Tibial artery (tissue), 4 donors: ENCODE measurements at regions not wholly inside any gene's neighbourhood (a gene's known extent, or its start where the extent isn't known, plus 50 kb on each side); places are given as distances from the start of the nearest gene placed in this dataset.

Experiments used
- DNase-seq, 2 donors: peaks; one replicate each; pipeline ENCODE4 v3.0.0-alpha.2; 2019
- H3K27ac ChIP-seq, 2 donors: fragments of 200-600 bp; sonication (generic) in 1 of 2; 1 replicate in 1 of 2; 2 replicates in 1 of 2; pipeline ENCODE4 v1.5.1; 2018 to 2019; ENCODE audit warnings: mild to moderate bottlenecking in 1 of 2
- H3K27me3 ChIP-seq, 2 donors: fragments of 200-600 bp; sonication (generic) in 1 of 2; one replicate each; pipeline versions ENCODE4 v1.5.1 to v1.6.0; 2016 to 2019
- H3K36me3 ChIP-seq, 3 donors: fragments of 200-600 bp; sonication (generic) in 2 of 3; one replicate each; pipeline ENCODE4 v1.5.1; 2016 to 2019; ENCODE audit warnings: mild to moderate bottlenecking in 2 of 3
- H3K4me1 ChIP-seq, 4 donors: fragments of 200-600 bp; sonication (generic) in 2 of 4; 1 replicate in 3 of 4; 2 replicates in 1 of 4; pipeline ENCODE4 v1.5.1; 2016 to 2019
- H3K4me3 ChIP-seq, 2 donors: fragments of 200-600 bp; sonication (generic) in 1 of 2; 1 replicate in 1 of 2; 2 replicates in 1 of 2; pipeline ENCODE4 v1.5.1; 2018 to 2019; ENCODE audit warnings: mild to moderate bottlenecking in 2 of 2
- H3K9me3 ChIP-seq, 3 donors: fragments of 200-600 bp; sonication (generic) in 1 of 3; one replicate each; pipeline ENCODE4 v1.5.1; 2016 to 2019
- CTCF ChIP-seq, 2 experiments: fragments of 200-600 bp in 1 of 2; fragments of 450-650 bp in 1 of 2; IDR thresholded peaks; one replicate each; pipeline ENCODE4 v1.5.1; 2017 to 2019; ENCODE audit warnings: antibody characterized with exemption in 2 of 2, mild to moderate bottlenecking in 1 of 2, moderate library complexity in 1 of 2
- intact Hi-C: fragments of 100-400 bp; cut with DNase I; formaldehyde crosslinking; loops from one replicate; pipeline ENCODE4 v1.15.0; 2023; ENCODE audit warnings: low total_unique reads

DNA sequence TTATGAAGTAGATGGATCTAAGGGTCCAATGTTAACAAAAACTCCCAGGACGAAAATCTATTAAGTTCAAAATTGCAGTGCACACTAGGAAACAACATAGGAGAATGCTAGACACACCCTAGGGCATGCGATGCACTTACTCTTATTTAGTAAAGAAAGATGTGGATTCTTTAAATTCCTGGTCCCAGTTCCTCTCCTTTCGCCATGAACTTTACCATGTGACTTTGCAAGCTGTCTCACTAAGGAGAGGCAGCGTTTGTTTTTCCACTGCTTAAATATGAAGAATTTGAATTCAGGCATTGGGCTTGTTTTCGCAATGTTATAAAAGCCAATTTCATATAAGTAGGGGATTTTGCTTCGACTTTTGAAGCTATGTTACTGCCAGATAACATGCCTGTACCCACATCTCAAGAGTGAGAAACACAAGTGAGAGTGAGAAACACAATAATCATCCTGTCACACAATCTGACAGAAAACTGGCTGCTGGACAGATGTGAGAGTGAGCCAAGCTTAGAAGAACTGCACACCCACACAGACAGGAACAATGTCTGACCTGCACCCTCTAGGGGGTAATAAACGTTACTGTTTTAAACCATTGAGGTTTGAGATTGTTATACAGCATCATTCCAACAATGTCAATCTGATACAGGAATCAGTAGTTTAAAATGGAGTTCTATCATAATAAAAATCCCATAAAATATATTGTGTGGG, 1308.4 kb downstream of the SLITRK5 start:
- no peak for TF ChIP-seq CTCF (IDR thresholded peaks at IDR 0.05)
- no peak overlapping the region for H3K27ac ChIP-seq
- intact Hi-C loops = no loop called here
- no peaks in the 10 kb centered on the region for H3K9me3 ChIP-seq
- H3K27me3 ChIP-seq = no peaks in the 10 kb centered on the region
- H3K4me3 ChIP-seq = no peak overlapping the region
- no peak for DNase-seq
- H3K36me3 ChIP-seq = no peaks in the 10 kb centered on the region
- no peaks in the 10 kb centered on the region for H3K4me1 ChIP-seq

- no peak for TF ChIP-seq CTCF (IDR thresholded peaks at IDR 0.05)
- no peak overlapping the region for H3K27ac ChIP-seq
- no peaks in the 10 kb centered on the region for H3K27me3 ChIP-seq
- H3K4me3 ChIP-seq = no peak overlapping the region
- no peaks in the 10 kb centered on the region for H3K36me3 ChIP-seq
- no peak for DNase-seq
- intact Hi-C loops = no loop called here
- H3K9me3 ChIP-seq = no peaks in the 10 kb centered on the region
- no peaks in the 10 kb centered on the region for H3K4me1 ChIP-seq
Observed at GRCh38 chr13:89003656-89004055, 1332.5 kb downstream of the SLITRK5 start.

DNA sequence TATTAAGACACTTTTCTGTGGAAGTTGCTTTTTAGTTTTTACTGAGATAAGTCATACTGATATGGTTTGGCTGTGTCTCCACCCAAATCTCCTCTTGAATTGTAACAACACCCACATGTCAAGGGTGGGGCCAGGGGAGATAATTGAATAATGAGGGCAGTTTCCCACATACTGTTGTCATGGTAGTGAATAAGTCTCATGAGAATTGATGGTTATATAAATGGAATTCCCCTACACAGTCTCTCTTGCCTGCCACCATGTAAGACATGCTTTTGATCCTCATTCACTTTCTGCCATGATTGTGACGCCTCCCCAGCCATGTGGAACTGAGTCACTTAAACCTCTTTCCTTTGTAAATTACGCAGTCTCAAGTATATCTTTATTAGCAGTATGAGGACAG, 1340.4 kb downstream of the SLITRK5 start:
- intact Hi-C loops = no loop called here
- no peak for DNase-seq
- no peak overlapping the region for H3K4me3 ChIP-seq
- no peaks in the 10 kb centered on the region for H3K27me3 ChIP-seq
- H3K36me3 ChIP-seq = no peaks in the 10 kb centered on the region
- no peak overlapping the region for H3K27ac ChIP-seq
- no peaks in the 10 kb centered on the region for H3K4me1 ChIP-seq
- H3K9me3 ChIP-seq = no peaks in the 10 kb centered on the region
- TF ChIP-seq CTCF (IDR thresholded peaks at IDR 0.05) = no peak

- intact Hi-C loops = no loop called here
- Histone ChIP-seq H3K4me3 (no peak overlapping the region), H3K27ac (no peak overlapping the region), H3K27me3 (no peaks in the 10 kb centered on the region), H3K4me1 (no peaks in the 10 kb centered on the region), H3K36me3 (no peaks in the 10 kb centered on the region), H3K9me3 (no peaks in the 10 kb centered on the region)
- DNase-seq = no peak
- no peak for TF ChIP-seq CTCF (IDR thresholded peaks at IDR 0.05)
Observed at GRCh38 chr13:89027694-89028306, 1356.6 kb downstream of the SLITRK5 start.

DNA sequence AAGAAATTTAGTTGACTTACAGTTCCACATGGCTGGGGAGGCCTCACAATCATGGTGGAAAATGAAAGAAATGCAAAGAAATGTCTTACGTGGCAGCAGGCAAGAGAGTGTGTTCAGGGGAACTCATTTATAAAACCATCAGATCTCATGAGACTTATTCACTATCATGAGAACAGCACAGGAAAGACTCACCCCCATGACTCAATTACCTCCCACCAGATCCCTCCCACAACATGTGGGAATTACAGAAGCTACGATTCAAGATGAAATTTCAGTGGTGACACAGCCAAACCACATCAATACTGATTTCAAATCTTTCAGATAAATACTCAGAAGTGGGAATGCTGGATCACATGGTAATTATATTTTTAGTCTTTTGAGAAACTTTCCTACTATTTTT, 1357.9 kb downstream of the SLITRK5 start:
- Histone ChIP-seq H3K4me3 (no peak overlapping the region), H3K9me3 (peaks cover 0 to 2% (median 0%) of the 10 kb centered on the region in 3 donors), H3K36me3 (no peaks in the 10 kb centered on the region), H3K27ac (no peak overlapping the region), H3K4me1 (no peaks in the 10 kb centered on the region), H3K27me3 (no peaks in the 10 kb centered on the region)
- DNase-seq = no peak
- intact Hi-C loops = no loop called here
- no peak for TF ChIP-seq CTCF (IDR thresholded peaks at IDR 0.05)
